HG03439 (cell line): ENCODE measurements at regions not wholly inside any gene's neighbourhood (a gene's known extent, or its start where the extent isn't known, plus 50 kb on each side); places are given as distances from the start of the nearest gene placed in this dataset.

Experiments used
- ATAC-seq: cut with Tn5 transposase; IDR thresholded peaks from one replicate; pipeline ENCODE4 v1.9.1; 2021; ENCODE audit warnings: mild to moderate bottlenecking, moderate library complexity; ENCODE audit not compliant: unreplicated experiment

DNA sequence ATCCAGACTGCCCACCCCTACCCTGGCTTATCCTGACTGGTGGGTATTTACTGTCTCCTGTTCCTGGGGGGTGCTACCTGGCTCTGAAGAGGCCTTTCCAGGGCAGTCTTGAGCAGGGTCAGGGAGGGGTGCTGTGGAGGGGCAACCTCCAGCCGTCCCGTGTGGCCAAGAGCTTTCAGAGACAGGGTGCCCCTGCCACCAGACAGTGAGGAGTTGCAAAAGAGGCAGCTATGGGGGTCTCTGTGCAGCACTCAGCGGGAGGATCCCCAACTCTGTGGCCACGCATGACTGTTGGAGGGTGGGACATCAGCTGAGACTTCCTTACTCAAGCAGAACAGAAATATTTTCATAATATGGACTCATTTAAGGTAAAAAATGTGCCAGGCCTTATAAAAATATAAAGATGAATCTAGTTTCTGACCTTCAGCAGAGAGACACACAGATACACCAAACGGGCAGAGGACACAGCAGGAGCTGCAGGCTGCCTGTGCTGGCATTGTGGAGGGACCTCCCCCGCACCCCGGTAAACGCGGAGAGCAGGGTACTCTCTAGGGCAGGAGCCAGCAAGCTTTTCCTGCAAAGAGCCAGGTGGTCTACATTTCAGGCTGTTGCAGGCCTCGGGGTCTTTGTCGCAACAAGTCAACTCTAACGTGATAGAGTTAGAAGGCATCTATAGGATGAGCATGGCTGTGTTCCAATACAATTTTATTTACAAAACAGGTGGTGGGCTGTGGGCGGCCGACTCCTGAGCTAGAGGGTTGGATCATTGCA lies 252.6 kb downstream of the RHOU start:
- ATAC-seq = no peak

GRCh38 chr1:228988664-228989063 lies 253.4 kb downstream of the RHOU start:
- ATAC-seq = no peak

DNA sequence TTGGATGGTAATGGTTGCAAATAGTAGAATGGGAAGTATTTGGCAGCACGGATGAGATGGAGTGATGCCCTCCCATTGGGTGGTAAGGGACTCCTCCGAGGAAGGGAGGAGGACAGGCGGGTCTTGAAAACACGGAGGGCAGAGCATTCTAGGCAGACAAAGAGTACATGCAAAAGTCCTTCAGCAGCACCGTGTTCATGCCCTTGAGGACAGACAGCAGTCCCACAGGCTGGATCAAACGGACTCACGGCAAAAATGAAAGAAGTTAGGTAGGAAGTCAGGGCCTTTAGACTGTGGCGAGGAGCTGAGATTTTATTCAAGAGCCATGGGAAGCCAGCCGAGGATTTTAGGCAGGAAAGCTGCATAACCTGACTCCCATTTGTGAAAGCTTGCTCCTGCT lies 253.9 kb downstream of the RHOU start:
- ATAC-seq = no peak

DNA sequence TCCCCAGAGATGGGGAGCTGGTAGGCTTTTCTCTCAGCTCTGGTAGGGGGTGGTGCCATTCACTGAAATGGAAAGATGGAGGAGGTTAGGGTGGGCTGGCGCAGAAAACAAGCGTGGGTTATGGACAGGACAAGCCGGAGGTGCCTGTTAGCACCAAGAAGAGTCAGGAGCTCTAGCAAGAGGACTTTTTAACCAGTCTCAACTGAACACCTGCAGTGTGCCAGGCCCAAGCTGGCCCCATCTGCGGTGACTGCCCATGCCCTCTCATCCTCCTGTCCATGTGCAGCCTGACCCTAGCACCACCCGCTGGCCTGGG lies 254.4 kb downstream of the RHOU start:
- no peak for ATAC-seq

DNA sequence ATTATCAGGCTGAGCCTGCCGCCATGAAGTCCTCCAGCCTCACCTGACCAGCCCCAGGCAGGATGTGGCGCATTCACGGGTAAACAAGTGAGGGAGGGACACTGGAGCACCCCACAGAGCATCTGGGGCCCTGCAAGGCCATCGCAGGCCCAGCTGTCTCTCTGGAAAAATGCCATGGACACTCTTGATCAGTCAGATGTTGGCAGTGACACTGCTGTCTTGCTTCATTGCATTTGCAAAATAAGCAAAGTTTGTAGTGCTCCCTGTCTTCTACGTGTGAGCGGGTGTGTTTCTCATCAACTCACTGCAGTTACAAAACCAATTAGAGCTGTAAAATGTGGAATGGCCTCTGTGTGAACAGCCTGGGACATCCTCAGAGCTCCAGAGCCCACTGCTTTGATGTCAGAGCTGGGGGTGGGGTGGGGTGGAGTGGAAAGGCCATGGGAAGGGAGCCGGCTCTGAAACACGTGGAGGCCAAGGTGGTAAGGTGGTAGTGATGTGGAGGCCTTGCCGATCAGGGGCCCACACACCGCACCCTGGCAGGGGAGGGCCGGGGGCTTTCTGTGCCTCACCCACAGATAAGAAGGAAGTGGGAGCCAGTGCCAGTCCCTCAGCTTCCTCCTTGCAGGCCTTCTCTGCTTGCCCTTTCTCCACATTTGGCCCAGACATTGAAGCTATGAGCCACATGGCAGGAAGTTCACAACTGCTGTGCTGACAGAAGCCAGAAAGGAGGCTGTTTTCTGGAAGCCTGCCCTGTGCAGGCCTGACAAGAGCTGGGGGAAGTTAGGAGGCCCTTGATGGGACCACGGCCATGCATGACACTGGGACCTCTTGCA lies 254.9 kb downstream of the RHOU start:
- ATAC-seq = no peak

DNA sequence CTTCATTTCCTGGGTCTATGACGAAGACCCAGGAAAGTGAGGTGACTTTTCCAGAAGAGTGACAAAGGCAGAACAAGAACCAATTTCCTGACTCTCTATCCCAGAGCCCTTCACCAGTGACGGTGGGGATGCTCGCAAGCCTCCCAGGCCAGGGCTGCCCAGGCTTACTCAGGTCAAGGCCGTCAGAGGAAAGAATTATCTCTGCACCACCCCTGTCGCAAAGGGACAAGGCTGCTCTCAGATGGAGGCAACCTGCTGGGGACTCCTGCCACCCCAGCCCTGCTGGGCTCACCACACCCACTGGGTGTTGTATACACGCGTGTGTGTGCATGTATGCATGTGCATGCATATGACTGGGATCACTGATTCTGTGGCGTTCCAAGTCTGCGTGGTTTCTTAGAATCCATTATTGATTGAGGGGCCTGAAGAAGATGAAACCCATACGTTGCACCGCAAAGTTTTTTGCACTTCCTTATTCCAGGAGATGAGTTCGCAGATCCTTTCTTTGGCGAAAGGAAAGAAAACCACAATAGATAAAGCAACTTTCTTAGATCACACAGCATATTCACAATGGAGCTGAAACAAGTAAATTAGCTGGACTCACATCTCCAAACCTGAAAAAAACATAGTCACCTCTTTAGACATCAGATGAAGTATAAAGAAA lies 255.8 kb downstream of the RHOU start:
- no peak for ATAC-seq

- ATAC-seq = no peak
These were observed 256.8 kb downstream of the RHOU start for GRCh38 chr1:228992044-228992443.

- no peak for ATAC-seq
These were observed 257.7 kb downstream of the RHOU start for GRCh38 chr1:228992907-228993535.

DNA sequence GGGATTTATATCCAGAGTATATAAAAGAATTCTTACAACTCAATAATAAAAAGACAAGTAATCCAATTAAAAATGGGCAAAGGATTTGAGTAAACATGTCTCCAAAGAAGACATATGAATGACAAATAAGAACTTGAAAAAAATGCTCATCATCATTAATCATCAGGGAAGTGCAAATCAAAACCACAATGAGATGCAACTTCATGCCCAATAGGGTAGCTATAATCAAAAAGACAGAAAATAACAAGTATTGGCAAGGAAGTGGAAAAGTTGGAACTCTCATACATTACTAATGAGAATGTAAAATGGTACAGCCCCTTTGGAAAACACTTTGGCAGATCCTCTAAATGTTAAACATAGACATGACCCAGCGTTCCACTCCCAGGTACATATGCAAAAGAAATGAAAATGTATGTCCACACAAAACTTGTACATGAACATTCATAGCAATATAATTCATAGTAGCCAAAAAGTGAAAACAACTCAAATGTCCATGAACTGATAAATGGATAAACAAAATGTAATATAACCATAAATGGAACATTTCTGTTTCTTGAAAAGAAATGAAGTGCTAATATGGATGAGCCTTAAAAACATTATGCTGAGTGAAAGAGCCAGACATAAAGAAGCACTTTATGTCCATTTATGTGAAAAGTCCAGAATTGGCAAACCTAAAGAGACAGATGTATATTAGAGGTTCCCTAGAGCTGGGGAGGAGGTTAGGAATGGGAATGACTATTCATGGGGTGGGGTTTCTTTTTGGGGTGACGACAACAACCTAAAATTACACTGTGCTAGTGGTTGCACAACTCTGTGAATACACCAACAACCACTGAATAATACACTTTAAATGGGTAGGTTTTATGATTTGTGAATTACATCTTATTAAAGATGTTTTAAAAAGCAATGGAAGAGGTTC lies 259.7 kb downstream of the RHOU start:
- no peak for ATAC-seq

DNA sequence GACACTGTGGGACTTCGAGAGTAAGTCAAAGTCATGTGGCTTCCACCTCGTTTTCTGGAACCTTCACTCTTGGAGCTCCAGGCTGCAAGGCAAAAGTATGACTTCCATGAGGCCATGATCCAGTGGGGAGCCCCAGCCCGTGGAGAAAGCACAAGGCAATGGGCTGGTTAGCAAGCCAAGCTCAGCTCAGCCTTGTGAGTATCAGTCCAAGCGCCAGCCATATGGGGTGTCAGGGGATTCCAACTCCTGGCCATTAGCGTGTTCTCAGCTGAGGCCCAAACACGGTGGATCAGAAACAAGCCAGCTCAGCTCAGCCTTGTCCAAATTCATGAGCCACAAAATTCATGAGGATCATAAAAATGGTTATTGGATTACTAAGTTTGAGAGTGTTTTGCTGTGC lies 261.0 kb downstream of the RHOU start:
- ATAC-seq = no peak

- no peak for ATAC-seq
These were observed 262.5 kb downstream of the RHOU start for GRCh38 chr1:228997721-228998144.

DNA sequence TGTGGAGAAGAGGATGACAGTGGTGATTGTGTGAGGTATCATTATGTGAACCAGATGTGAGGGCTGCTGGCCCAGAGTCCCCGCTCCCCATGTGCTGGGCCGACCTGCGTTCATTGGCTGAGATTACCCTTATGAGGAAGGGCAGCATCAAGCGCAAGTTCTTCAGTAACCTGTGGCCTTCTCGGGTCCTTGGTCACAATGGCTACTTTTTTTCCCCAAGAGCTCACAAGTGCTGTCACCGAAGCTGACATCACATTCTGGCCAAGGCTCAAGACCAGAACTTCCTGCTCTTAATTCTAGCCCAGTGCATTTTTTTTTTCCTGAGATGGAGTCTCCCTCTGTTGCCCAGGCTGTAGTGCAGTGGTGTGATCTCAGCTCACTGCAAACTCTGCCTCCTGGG lies 262.9 kb downstream of the RHOU start:
- no peak for ATAC-seq

DNA sequence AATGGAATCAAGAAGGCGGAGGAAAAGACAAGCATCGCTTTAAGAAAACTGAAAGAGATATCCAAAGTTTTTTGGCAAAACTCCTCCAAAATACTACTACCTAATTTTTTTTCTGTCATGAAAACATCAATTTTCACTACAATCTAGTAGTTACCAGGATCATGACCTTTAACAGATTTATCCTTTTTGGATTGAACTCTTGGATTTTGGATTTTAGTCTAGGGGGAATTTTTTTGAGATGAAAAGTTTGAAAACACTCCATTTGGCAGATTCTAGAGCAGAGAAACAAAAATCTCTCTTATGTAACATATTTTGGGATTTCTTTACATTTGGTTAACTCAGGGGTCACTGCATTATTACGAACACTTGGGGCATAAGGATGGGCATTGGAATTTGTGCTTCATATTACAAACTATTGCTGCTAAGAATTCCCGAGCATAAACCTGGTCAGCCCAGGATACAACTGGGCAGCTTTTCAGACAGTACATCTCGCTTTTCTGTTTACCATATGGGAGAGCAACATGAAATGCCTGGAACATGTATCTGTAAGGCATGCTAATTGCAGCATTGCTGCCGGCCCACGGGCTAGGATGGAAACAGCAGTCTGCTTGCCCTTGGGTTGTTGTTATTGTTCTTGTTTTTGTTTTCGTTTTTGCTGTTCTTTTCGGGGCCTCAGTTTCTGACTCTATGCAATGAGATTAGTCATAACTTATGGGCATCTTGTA lies 264.3 kb downstream of the RHOU start:
- ATAC-seq = no peak

DNA sequence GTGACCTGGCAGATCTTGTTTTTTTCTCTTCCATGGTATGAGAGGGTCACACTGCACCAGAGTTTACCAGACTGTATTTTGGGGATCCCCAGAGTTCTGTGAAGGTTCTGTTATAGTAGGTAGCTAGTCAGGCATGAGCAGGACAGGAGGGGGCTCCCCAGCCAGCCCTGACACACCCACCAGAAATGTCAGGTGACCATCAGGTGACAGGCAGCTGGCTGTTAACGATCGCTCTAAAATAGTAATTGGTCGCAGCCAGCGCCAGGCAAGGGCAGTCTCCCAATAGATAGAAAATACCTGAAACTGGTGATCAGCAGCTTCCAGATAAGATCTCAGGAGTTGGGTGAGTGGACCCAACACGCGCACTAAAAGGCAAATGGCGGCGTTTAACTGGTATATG lies 264.9 kb downstream of the RHOU start:
- no peak for ATAC-seq

- ATAC-seq = no peak
These were observed 266.3 kb downstream of the RHOU start for GRCh38 chr1:229001467-229002011.

DNA sequence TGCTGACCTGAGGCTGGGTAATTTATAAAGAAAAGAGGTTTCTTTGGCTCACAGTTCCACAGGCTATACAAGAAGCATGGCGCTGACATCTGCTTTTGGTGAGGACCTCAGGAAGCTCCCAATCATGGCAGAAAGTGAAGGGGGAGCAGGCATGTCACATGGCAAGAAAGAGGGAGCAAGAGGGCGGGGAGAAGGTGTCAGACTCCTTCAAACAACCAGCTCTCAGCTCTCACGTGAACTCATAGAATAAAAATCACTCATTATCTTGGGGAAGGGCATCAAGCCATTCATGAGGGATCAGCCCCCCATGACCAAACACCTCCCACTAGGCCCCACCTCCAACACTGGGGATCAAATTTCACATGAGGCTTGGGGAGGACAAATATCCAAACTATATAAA lies 266.8 kb downstream of the RHOU start:
- no peak for ATAC-seq

- ATAC-seq = no peak
These were observed 267.2 kb downstream of the RHOU start for GRCh38 chr1:229002451-229002960.

DNA sequence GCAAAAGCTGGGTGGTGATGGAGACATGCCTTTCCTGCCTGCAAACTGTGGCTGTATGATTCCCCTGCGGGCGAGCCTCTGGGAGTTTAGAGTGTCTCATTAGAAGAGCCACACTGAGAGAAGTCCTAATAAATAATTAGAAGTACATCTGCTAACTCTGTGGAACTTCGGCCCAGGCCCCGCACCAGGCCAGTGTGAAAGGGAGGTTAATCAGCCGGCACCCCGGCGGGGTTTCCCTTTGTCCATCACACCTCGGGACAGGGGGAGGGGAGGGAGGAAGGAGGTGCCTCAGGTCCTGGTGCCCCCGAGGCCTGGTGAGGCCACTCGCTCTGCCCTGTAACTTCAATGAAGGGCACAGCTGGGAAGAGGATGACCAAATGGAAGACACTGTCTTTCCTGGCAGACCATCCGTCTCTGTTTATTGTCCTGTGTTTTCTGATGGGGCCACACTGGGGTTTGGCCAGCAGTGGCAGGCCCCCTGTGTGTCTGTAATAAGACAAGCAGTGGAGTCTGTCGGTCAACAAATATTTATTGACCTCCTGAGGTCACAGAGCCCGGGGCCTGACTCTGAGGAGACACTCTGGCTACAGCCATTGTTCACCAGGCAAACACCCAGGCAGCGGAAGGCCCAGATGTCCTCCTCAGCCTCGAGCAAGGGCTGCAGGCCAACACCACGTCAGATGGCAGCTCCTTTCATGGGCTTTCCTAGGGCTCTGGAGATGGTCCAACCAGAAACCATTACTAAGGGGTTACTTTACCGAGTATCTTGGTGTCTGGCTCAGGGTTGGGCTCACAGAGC lies 267.5 kb upstream of the RAB4A start:
- no peak for ATAC-seq
